GM20000 (cell line): ENCODE measurements at regions not wholly inside any gene's neighbourhood (a gene's known extent, or its start where the extent isn't known, plus 50 kb on each side); places are given as distances from the start of the nearest gene placed in this dataset.

Experiments used
- DNase-seq: peaks from one replicate; pipeline ENCODE4 v3.0.0; 2012; ENCODE audit warnings: low spot score
- CTCF ChIP-seq: IDR thresholded peaks from 2 replicates; pipeline ENCODE4 v1.5.1; 2012; ENCODE audit warnings: mild to moderate bottlenecking, control low read depth; ENCODE audit errors: extremely low read depth, missing control alignments

GRCh38 chr12:92459850-92460249 is 242.9 kb upstream of the PLEKHG7 start:
- no peak for DNase-seq
- no peak for TF ChIP-seq CTCF

GRCh38 chr12:92458996-92459395 is 243.8 kb upstream of the PLEKHG7 start:
- no peak for TF ChIP-seq CTCF
- no peak for DNase-seq

- DNase-seq, result no peak
- no peak for TF ChIP-seq CTCF
Observed at GRCh38 chr12:92457458-92458180, 245.2 kb upstream of the PLEKHG7 start.

GRCh38 chr12:92452763-92453162 is 250.0 kb upstream of the PLEKHG7 start:
- DNase-seq, result no peak
- no peak for TF ChIP-seq CTCF

GRCh38 chr12:92446083-92446460 is 256.7 kb upstream of the PLEKHG7 start:
- no peak for DNase-seq
- no peak for TF ChIP-seq CTCF

GRCh38 chr12:92445253-92446082 is 257.3 kb upstream of the PLEKHG7 start:
- no peak for TF ChIP-seq CTCF
- peak; percentile 47 for DNase-seq

- TF ChIP-seq CTCF, result no peak
- DNase-seq, result peak; percentile 30
Observed at GRCh38 chr12:92444763-92445162, 258.0 kb upstream of the PLEKHG7 start.
